Ovary (tissue), 3 donors: ENCODE measurements at regions not wholly inside any gene's neighbourhood (a gene's known extent, or its start where the extent isn't known, plus 50 kb on each side); places are given as distances from the start of the nearest gene placed in this dataset.

ENCODE experiments used
- CTCF ChIP-seq, 3 donors: fragments of 450-650 bp in 2 of 3; fragments of 200-600 bp in 1 of 3; IDR thresholded peaks; one replicate each; pipeline versions ENCODE4 v1.5.1 to v1.8.0; 2016 to 2022; ENCODE audit warnings: antibody characterized with exemption in 3 of 3, mild to moderate bottlenecking in 1 of 3
- EP300 ChIP-seq: sonication (generic); formaldehyde crosslinking; IDR thresholded peaks from one replicate; pipeline ENCODE4 v1.6.1; 2017; ENCODE audit warnings: antibody characterized with exemption
- POLR2A ChIP-seq: fragments of 450-650 bp; IDR thresholded peaks from one replicate; pipeline ENCODE4 v1.6.1; 2017; ENCODE audit warnings: antibody characterized with exemption, mild to moderate bottlenecking, moderate library complexity
- donor health status: DM: no; HTN: no; CAD: no.

DNA sequence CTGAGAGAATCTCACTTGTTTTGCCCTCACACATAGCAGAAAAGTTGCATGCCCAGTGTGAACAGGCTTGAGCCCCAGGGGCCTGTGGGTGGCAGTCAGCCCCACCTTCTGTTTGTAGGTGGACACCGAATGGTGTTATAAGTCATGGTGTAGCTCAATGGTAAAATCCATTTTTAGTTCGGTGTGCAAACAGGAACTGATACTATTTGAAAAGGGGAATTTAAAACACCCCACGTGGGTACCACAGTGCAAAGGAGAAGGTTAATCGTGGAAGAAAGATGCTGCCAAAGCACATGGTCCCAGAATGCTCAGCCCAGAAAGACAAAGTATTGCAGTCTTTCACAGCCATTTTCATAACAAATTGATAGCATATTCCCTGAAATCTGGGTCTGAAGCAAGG is 71.8 kb upstream of the GZMB start:
- TF ChIP-seq CTCF (IDR thresholded peaks at IDR 0.05) (no peak), POLR2A (no peak), EP300 (no peak)
